ENCODE measurements at regions not wholly inside any gene's neighbourhood (a gene's known extent, or its start where the extent isn't known, plus 50 kb on each side); places are given as distances from the start of the nearest gene placed in this dataset.
A peak's percentile ranks its signal among the peaks of the same experiment; 100 is the strongest.
"Not testable (repeated sequence)": the region's sequence is repeated elsewhere in the genome, so short reads cannot be mapped to it uniquely, and the experiment has no call there.

GRCh38 chr11:24171869-24172268 lies 325.0 kb upstream of the LUZP2 start:
- Histone ChIP-seq H3K9ac (ENCODE audit: insufficient read depth, low read length) (no peak overlapping the region), H3K36me3 (ENCODE audit: control insufficient read depth, insufficient read depth, low read length) (no peaks in the 10 kb centered on the region), H3K4me3 (replicated peaks in 1 of 4; ENCODE audit: control extremely low read depth in 1 of 4, insufficient read depth in 1 of 4, low read depth in 3 of 4, low read length in 4 of 4) (no peak overlapping the region), H3K27me3 (ENCODE audit: control insufficient read depth, insufficient read depth, low read length) (no peaks in the 10 kb centered on the region), H3K4me2 (ENCODE audit: extremely low read depth, insufficient read depth, low read length) (no peak overlapping the region), H3K27ac (ENCODE audit: insufficient read depth, low read length) (no peak overlapping the region), H3K4me1 (ENCODE audit: control insufficient read depth, extremely low read depth, insufficient read depth, low read length) (no peaks in the 10 kb centered on the region), H2AFZ (ENCODE audit: low read length) (no peak overlapping the region), H3K9me3 (ENCODE audit: control insufficient read depth, insufficient read depth, low read depth, low read length) (no peaks in the 10 kb centered on the region), H3K79me2 (ENCODE audit: control insufficient read depth, insufficient read depth, low read length) (no peaks in the 10 kb centered on the region), H4K20me1 (ENCODE audit: control insufficient read depth, extremely low read depth, insufficient read depth, low read length) (no peaks in the 10 kb centered on the region)
- peak in 1 of 2 donors; percentile 0 for DNase-seq (ENCODE audit: low read depth in 2 of 2)
- TF ChIP-seq EZH2 (IDR thresholded peaks at IDR 0.05; ENCODE audit: low read length, missing control alignments) (no peak), CTCF (conservative IDR thresholded peaks at IDR 0.05 in 1 of 2, IDR thresholded peaks at IDR 0.05 in 1 of 2; ENCODE audit: low read depth in 1 of 2, low read length in 2 of 2) (no peak)

GRCh38 chr11:24181395-24182047 lies 315.3 kb upstream of the LUZP2 start:
- H3K27ac ChIP-seq (ENCODE audit: insufficient read depth, low read length), result no peak overlapping the region
- no peaks in the 10 kb centered on the region for H3K36me3 ChIP-seq (ENCODE audit: control insufficient read depth, insufficient read depth, low read length)
- no peak for DNase-seq (ENCODE audit: low read depth in 2 of 2)
- H3K27me3 ChIP-seq (ENCODE audit: control insufficient read depth, insufficient read depth, low read length), result no peaks in the 10 kb centered on the region
- no peak for TF ChIP-seq EZH2 (IDR thresholded peaks at IDR 0.05; ENCODE audit: low read length, missing control alignments)
- no peak for TF ChIP-seq CTCF (conservative IDR thresholded peaks at IDR 0.05 in 1 of 2, IDR thresholded peaks at IDR 0.05 in 1 of 2; ENCODE audit: low read depth in 1 of 2, low read length in 2 of 2)
- no peak overlapping the region for H2AFZ ChIP-seq (ENCODE audit: low read length)
- no peak overlapping the region for H3K9ac ChIP-seq (ENCODE audit: insufficient read depth, low read length)
- H4K20me1 ChIP-seq (ENCODE audit: control insufficient read depth, extremely low read depth, insufficient read depth, low read length), result no peaks in the 10 kb centered on the region
- H3K4me1 ChIP-seq (ENCODE audit: control insufficient read depth, extremely low read depth, insufficient read depth, low read length), result no peaks in the 10 kb centered on the region
- no peak overlapping the region for H3K4me2 ChIP-seq (ENCODE audit: extremely low read depth, insufficient read depth, low read length)
- no peaks in the 10 kb centered on the region for H3K79me2 ChIP-seq (ENCODE audit: control insufficient read depth, insufficient read depth, low read length)
- H3K4me3 ChIP-seq (replicated peaks in 1 of 4; ENCODE audit: control extremely low read depth in 1 of 4, insufficient read depth in 1 of 4, low read depth in 3 of 4, low read length in 4 of 4), result no peak overlapping the region
- no peaks in the 10 kb centered on the region for H3K9me3 ChIP-seq (ENCODE audit: control insufficient read depth, insufficient read depth, low read depth, low read length)

- H3K4me3 ChIP-seq (replicated peaks in 1 of 4; ENCODE audit: control extremely low read depth in 1 of 4, insufficient read depth in 1 of 4, low read depth in 3 of 4, low read length in 4 of 4); H3K4me2 ChIP-seq (ENCODE audit: extremely low read depth, insufficient read depth, low read length); H3K9ac ChIP-seq (ENCODE audit: insufficient read depth, low read length); DNase-seq (ENCODE audit: low read depth in 2 of 2); H2AFZ ChIP-seq (ENCODE audit: low read length); H3K9me3 ChIP-seq (ENCODE audit: control insufficient read depth, insufficient read depth, low read depth, low read length); H4K20me1 ChIP-seq (ENCODE audit: control insufficient read depth, extremely low read depth, insufficient read depth, low read length); H3K27ac ChIP-seq (ENCODE audit: insufficient read depth, low read length); H3K4me1 ChIP-seq (ENCODE audit: control insufficient read depth, extremely low read depth, insufficient read depth, low read length); H3K79me2 ChIP-seq (ENCODE audit: control insufficient read depth, insufficient read depth, low read length); H3K27me3 ChIP-seq (ENCODE audit: control insufficient read depth, insufficient read depth, low read length); H3K36me3 ChIP-seq (ENCODE audit: control insufficient read depth, insufficient read depth, low read length): not testable (repeated sequence)
Observed at GRCh38 chr11:24185535-24185934, 311.3 kb upstream of the LUZP2 start.
